H9 (cell line): ENCODE measurements at regions not wholly inside any gene's neighbourhood (a gene's known extent, or its start where the extent isn't known, plus 50 kb on each side); places are given as distances from the start of the nearest gene placed in this dataset.

Experiments used
- DNase-seq: peaks from one replicate; pipeline ENCODE4 v3.0.0-alpha.2; 2017
- H2AFZ ChIP-seq: one replicate; pipeline ENCODE4 v1.6.1; 2013; ENCODE audit warnings: mild to moderate bottlenecking, low read length, control low read depth, moderate library complexity
- H2AK5ac ChIP-seq: 2 replicates; pipeline ENCODE4 v1.6.1; 2013; ENCODE audit warnings: low read length, control low read depth, mixed read lengths; ENCODE audit not compliant: insufficient read length
- H2BK120ac ChIP-seq: one replicate; pipeline ENCODE4 v1.6.1; 2013; ENCODE audit warnings: low read depth, mild to moderate bottlenecking, low read length, control low read depth, inconsistent platforms; ENCODE audit not compliant: poor library complexity, severe bottlenecking
- H2BK12ac ChIP-seq: 2 replicates; pipeline ENCODE4 v1.6.1; 2013; ENCODE audit warnings: low read length, control low read depth, mixed read lengths, low read depth; ENCODE audit not compliant: insufficient read length
- H2BK15ac ChIP-seq: 2 replicates; pipeline ENCODE4 v1.6.1; 2013; ENCODE audit warnings: low read depth, low read length, control low read depth
- H2BK20ac ChIP-seq: one replicate; pipeline ENCODE4 v1.6.1; 2013; ENCODE audit warnings: low read depth, mild to moderate bottlenecking, low read length, control low read depth, inconsistent platforms; ENCODE audit not compliant: poor library complexity, severe bottlenecking
- H2BK5ac ChIP-seq: 2 replicates; pipeline ENCODE4 v1.6.1; 2013; ENCODE audit warnings: low read length, control low read depth, mixed read lengths; ENCODE audit not compliant: insufficient read length
- H3K14ac ChIP-seq: 2 replicates; pipeline ENCODE4 v1.6.1; 2013; ENCODE audit warnings: low read length, control low read depth; ENCODE audit not compliant: insufficient read depth
- H3K18ac ChIP-seq: 2 replicates; pipeline ENCODE4 v1.6.1; 2013; ENCODE audit warnings: low read depth, mild to moderate bottlenecking, mixed read lengths, low read length, control low read depth; ENCODE audit not compliant: insufficient read length
- H3K23ac ChIP-seq: 2 replicates; pipeline ENCODE4 v1.6.1; 2013; ENCODE audit warnings: low read length, control low read depth, mixed read lengths, low read depth; ENCODE audit not compliant: insufficient read length
- H3K23me2 ChIP-seq: 2 replicates; pipeline ENCODE4 v1.6.1; 2013; ENCODE audit warnings: low read depth, mild to moderate bottlenecking, mixed read lengths, low read length, control low read depth; ENCODE audit not compliant: insufficient read length, poor library complexity, severe bottlenecking
- H3K27ac ChIP-seq: 2 replicates; pipeline ENCODE4 v1.5.1; 2013; ENCODE audit warnings: low read length, control low read depth, mixed read lengths, low read depth; ENCODE audit not compliant: insufficient read length
- H3K27me3 ChIP-seq: 2 replicates; pipeline ENCODE4 v1.6.1; 2013; ENCODE audit warnings: low read length, control low read depth, inconsistent platforms; ENCODE audit not compliant: insufficient read depth
- H3K4ac ChIP-seq: 2 replicates; pipeline ENCODE4 v1.6.1; 2013; ENCODE audit warnings: low read depth, mild to moderate bottlenecking, control low read depth, inconsistent platforms, low read length, moderate library complexity
- H3K4me1 ChIP-seq: 2 replicates; pipeline ENCODE4 v1.6.1; 2013; ENCODE audit warnings: low read length, control low read depth, inconsistent platforms; ENCODE audit not compliant: insufficient read depth
- H3K4me2 ChIP-seq: 2 replicates; pipeline ENCODE4 v1.6.1; 2013; ENCODE audit warnings: low read length, control low read depth, mixed read lengths; ENCODE audit not compliant: insufficient read length, insufficient read depth
- H3K56ac ChIP-seq: 2 replicates; pipeline ENCODE4 v1.6.1; 2013; ENCODE audit warnings: low read depth, mild to moderate bottlenecking, mixed read lengths, low read length, control low read depth; ENCODE audit not compliant: insufficient read length
- H3K79me1 ChIP-seq: 2 replicates; pipeline ENCODE4 v1.6.1; 2013; ENCODE audit warnings: low read depth, mild to moderate bottlenecking, moderate library complexity, low read length, control low read depth, inconsistent platforms; ENCODE audit not compliant: insufficient read depth, poor library complexity, severe bottlenecking
- H3K79me2 ChIP-seq: 2 replicates; pipeline ENCODE4 v1.6.1; 2013; ENCODE audit warnings: low read length, control low read depth, inconsistent platforms; ENCODE audit not compliant: insufficient read depth
- H3K9ac ChIP-seq: 2 replicates; pipeline ENCODE4 v1.6.1; 2013; ENCODE audit warnings: low read length, control low read depth, mixed read lengths; ENCODE audit not compliant: insufficient read length; ENCODE audit errors: extremely low read depth
- H3K9me3 ChIP-seq: one replicate; pipeline ENCODE4 v1.6.1; 2013; ENCODE audit warnings: low read depth, low read length, inconsistent platforms; ENCODE audit not compliant: control insufficient read depth
- H3T11ph ChIP-seq: one replicate; pipeline ENCODE4 v1.6.1; 2013; ENCODE audit warnings: mild to moderate bottlenecking, low read length, control low read depth, inconsistent platforms
- H4K20me1 ChIP-seq: one replicate; pipeline ENCODE4 v1.6.1; 2013; ENCODE audit not compliant: control insufficient read depth, insufficient read length, insufficient read depth
- H4K5ac ChIP-seq: 2 replicates; pipeline ENCODE4 v1.6.1; 2013; ENCODE audit warnings: low read depth, mild to moderate bottlenecking, mixed read lengths, low read length, control low read depth; ENCODE audit not compliant: insufficient read length
- H4K8ac ChIP-seq: replicated peaks from 2 replicates; pipeline ENCODE4 v1.6.1; 2013; ENCODE audit warnings: low read length, control low read depth, mixed read lengths, low read depth; ENCODE audit not compliant: insufficient read length
- H4K91ac ChIP-seq: 2 replicates; pipeline ENCODE4 v1.6.1; 2013; ENCODE audit warnings: low read depth, mild to moderate bottlenecking, moderate library complexity, mixed read lengths, low read length, control low read depth; ENCODE audit not compliant: insufficient read length
- H3K27ac Mint-ChIP-seq, 3 experiments: 2 replicates in 2 of 3; 3 replicates in 1 of 3; pipeline ENCODE4 v1.8.0; 2020 to 2021; ENCODE audit warnings: mixed read lengths in 3 of 3, mild to moderate bottlenecking in 1 of 3, moderate library complexity in 1 of 3
- H3K27me3 Mint-ChIP-seq: 2 replicates; pipeline ENCODE4 v1.8.0; 2021; ENCODE audit warnings: low read depth, mild to moderate bottlenecking, moderate library complexity, mixed read lengths
- H3K36me3 Mint-ChIP-seq, 3 experiments: 2 replicates in 2 of 3; 3 replicates in 1 of 3; pipeline ENCODE4 v1.8.0; 2020 to 2021; ENCODE audit warnings: low read depth in 3 of 3, mixed read lengths in 3 of 3; ENCODE audit not compliant: insufficient read depth in 1 of 3
- H3K4me1 Mint-ChIP-seq, 2 experiments: 2 replicates each; pipeline ENCODE4 v1.8.0; 2020; ENCODE audit warnings: mixed read lengths in 2 of 2
- H3K4me3 Mint-ChIP-seq, 2 experiments: 2 replicates in 1 of 2; 3 replicates in 1 of 2; pipeline ENCODE4 v1.8.0; 2020 to 2021; ENCODE audit warnings: mild to moderate bottlenecking in 2 of 2, mixed read lengths in 2 of 2, moderate library complexity in 1 of 2
- H3K9me3 Mint-ChIP-seq, 2 experiments: 2 replicates in 1 of 2; 3 replicates in 1 of 2; pipeline ENCODE4 v1.8.0; 2020; ENCODE audit warnings: mild to moderate bottlenecking in 2 of 2, mixed read lengths in 2 of 2, moderate library complexity in 1 of 2
- WGBS: extraction: QIAGEN DNeasy Blood & Tissue Kit; methylation state at CpG from one replicate; pipeline ENCODE4 v1.1.7; 2013; ENCODE audit warnings: missing lambda C conversion rate, low lambda C conversion rate, mixed read lengths; ENCODE audit not compliant: insufficient read length; ENCODE audit errors: extremely low coverage; 5-methylcytosine and 5-hydroxymethylcytosine counted together
- TF ChIP-seq, protein P1 (sequence below): fragments of 200-600 bp; sonication (generic); conservative IDR thresholded peaks from 3 replicates; pipeline ENCODE4 v1.8.0; 2021; ENCODE audit warnings: antibody characterized with exemption, mild to moderate bottlenecking

DNA sequence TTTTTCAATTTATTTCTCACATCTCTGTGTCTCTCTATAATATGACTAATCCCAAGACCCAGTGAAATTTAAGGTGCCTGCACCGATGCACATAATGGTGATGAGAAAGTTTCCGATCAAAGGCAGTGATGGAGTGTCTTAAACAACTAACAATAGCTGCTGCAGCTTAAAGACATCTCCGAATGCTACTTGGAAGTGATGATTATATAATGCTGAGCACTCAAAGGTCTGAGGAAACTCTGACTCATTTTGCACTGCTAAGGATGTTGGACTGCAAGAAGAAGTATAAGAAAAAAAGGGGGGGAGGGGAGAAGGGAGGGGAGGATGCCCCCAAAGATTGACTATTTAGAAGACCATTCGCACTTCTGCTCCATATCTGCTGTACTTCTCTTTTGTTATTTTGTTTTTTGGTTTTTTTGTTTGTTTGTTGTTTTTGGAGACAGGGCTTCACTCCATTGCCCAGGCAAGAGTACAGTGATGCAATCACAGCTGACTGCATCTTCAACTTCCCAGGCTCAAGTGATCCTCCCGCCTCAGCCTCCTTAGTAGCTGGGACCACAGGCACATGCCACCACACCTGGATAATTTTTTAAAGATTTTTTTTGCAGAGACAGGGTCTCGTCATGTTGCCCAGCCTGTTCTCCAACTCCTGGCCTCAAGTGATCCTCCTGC is 192.2 kb downstream of the HSD17B3 start:
- no peak for DNase-seq
- Histone ChIP-seq H2BK120ac (no peak overlapping the region), H2BK20ac (no peak overlapping the region), H2AFZ (no peak overlapping the region), H3K9me3 (no peaks in the 10 kb centered on the region), H2BK15ac (no peak overlapping the region), H4K91ac (no peak overlapping the region), H4K20me1 (no peaks in the 10 kb centered on the region), H3K56ac (no peak overlapping the region), H4K8ac (no peak overlapping the region), H3K4me2 (no peak overlapping the region), H2BK5ac (no peak overlapping the region), H3K4ac (no peak overlapping the region), H3K23me2 (no peaks in the 10 kb centered on the region), H4K5ac (no peak overlapping the region), H3K18ac (no peak overlapping the region), H3T11ph (no peak overlapping the region), H2BK12ac (no peak overlapping the region), H3K4me1 (no peaks in the 10 kb centered on the region), H3K27ac (no peak overlapping the region), H3K79me2 (no peaks in the 10 kb centered on the region), H3K79me1 (no peaks in the 10 kb centered on the region), H2AK5ac (no peak overlapping the region), H3K9ac (no peak overlapping the region), H3K23ac (no peak overlapping the region), H3K27me3 (no peaks in the 10 kb centered on the region), H3K14ac (no peak overlapping the region)
- 0 out of 5 replicates have a peak, but pooled peaks cover 0 to 3% of the 10 kb centered on the region in 2 experiments for H3K9me3 Mint-ChIP-seq
- no CpG with 5 or more reads among the region's 6 CpGs for WGBS
- TF ChIP-seq, protein P1, sequence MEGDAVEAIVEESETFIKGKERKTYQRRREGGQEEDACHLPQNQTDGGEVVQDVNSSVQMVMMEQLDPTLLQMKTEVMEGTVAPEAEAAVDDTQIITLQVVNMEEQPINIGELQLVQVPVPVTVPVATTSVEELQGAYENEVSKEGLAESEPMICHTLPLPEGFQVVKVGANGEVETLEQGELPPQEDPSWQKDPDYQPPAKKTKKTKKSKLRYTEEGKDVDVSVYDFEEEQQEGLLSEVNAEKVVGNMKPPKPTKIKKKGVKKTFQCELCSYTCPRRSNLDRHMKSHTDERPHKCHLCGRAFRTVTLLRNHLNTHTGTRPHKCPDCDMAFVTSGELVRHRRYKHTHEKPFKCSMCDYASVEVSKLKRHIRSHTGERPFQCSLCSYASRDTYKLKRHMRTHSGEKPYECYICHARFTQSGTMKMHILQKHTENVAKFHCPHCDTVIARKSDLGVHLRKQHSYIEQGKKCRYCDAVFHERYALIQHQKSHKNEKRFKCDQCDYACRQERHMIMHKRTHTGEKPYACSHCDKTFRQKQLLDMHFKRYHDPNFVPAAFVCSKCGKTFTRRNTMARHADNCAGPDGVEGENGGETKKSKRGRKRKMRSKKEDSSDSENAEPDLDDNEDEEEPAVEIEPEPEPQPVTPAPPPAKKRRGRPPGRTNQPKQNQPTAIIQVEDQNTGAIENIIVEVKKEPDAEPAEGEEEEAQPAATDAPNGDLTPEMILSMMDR: no peak
- H3K4me3 Mint-ChIP-seq: no peak overlapping the region
- H3K36me3 Mint-ChIP-seq: no peaks in the 10 kb centered on the region
- no peaks in the 10 kb centered on the region for H3K4me1 Mint-ChIP-seq
- H3K27me3 Mint-ChIP-seq: peaks cover 42% of the 10 kb centered on the region
- H3K27ac Mint-ChIP-seq: no peak overlapping the region
